MG63 (cell line): ENCODE measurements at regions not wholly inside any gene's neighbourhood (a gene's known extent, or its start where the extent isn't known, plus 50 kb on each side); places are given as distances from the start of the nearest gene placed in this dataset.
A peak's percentile ranks its signal among the peaks of the same experiment; 100 is the strongest.
"Not testable (repeated sequence)": the region's sequence is repeated elsewhere in the genome, so short reads cannot be mapped to it uniquely, and the experiment has no call there.

Source experiments
- DNase-seq: peaks from one replicate; pipeline ENCODE4 v3.0.0-alpha.2; 2020
- H3K27me3 ChIP-seq: fragments of 250-450 bp; sonication (Bioruptor Pico); 2 replicates; pipeline ENCODE4 v1.5.1; 2020; ENCODE audit warnings: mild to moderate bottlenecking, moderate library complexity
- H3K36me3 ChIP-seq: fragments of 250-450 bp; sonication (Bioruptor Pico); 2 replicates; pipeline ENCODE4 v1.5.1; 2020; ENCODE audit warnings: mild to moderate bottlenecking, moderate library complexity
- H3K4me3 ChIP-seq: fragments of 250-450 bp; sonication (Bioruptor Pico); 2 replicates; pipeline ENCODE4 v1.5.1; 2020; ENCODE audit warnings: mild to moderate bottlenecking, moderate library complexity
- H3K9me3 ChIP-seq: fragments of 250-450 bp; sonication (Bioruptor Pico); 2 replicates; pipeline ENCODE4 v1.5.1; 2020; ENCODE audit warnings: mild to moderate bottlenecking, moderate library complexity

DNA sequence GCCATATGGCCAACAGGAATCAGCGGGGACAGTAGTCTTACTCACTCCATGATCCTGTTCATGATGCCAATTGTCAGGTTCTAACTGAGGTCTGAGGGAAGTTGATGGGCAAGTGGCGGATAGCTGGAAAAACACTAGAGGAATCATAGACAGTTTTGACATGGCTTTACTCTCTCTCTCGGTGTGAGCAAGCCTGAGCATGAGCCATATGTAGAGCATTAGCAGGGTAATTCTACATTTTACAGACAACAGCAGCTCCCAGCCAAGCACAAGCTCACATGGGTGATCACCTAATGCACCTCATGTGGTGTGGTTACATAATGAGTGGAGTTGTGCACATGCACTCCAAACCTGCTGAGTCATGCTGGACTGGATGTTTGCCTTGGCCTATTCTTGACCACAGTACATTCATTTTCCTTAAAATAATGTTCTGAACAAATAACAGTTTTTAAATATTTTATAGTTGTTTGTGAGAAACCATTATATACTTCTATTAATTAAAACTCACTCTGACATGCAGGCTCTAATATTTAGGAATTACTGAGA is 429.2 kb downstream of the GPAT3 start:
- no peak overlapping the region for H3K4me3 ChIP-seq
- no peaks in the 10 kb centered on the region for H3K36me3 ChIP-seq
- DNase-seq, result peak; percentile 26
- H3K9me3 ChIP-seq, result no peaks in the 10 kb centered on the region
- no peaks in the 10 kb centered on the region for H3K27me3 ChIP-seq

- Histone ChIP-seq H3K4me3 (no peak overlapping the region), H3K9me3 (no peaks in the 10 kb centered on the region), H3K36me3 (no peaks in the 10 kb centered on the region), H3K27me3 (no peaks in the 10 kb centered on the region)
- no peak for DNase-seq
These were observed 426.6 kb downstream of the GPAT3 start for GRCh38 chr4:83962492-83962891.

GRCh38 chr4:83961575-83961974 is 425.7 kb downstream of the GPAT3 start:
- H3K4me3 ChIP-seq, result no peak overlapping the region
- H3K36me3 ChIP-seq, result no peaks in the 10 kb centered on the region
- no peaks in the 10 kb centered on the region for H3K9me3 ChIP-seq
- no peak for DNase-seq
- no peaks in the 10 kb centered on the region for H3K27me3 ChIP-seq

DNA sequence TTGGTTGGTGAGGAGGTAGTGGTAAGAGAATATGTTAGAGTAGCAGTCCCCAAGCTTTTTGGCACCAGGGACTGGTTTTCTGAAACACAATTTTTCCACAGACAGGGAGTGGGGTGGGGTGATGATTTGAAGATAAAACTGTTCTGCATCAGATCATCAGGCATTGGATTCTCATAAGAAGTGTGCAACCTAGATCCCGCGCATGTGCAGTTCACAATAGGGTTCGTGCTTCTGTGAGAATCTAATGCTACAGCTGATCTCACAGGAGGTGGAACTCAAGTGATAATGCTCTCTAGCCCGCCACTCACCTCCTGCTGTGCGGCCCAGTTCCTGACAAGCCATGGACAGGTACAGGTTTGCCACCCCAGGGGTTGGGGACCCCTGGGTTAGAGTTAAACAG is 423.3 kb downstream of the GPAT3 start:
- Histone ChIP-seq H3K9me3 (no peaks in the 10 kb centered on the region), H3K27me3 (no peaks in the 10 kb centered on the region), H3K36me3 (no peaks in the 10 kb centered on the region), H3K4me3 (no peak overlapping the region)
- DNase-seq, result no peak

DNA sequence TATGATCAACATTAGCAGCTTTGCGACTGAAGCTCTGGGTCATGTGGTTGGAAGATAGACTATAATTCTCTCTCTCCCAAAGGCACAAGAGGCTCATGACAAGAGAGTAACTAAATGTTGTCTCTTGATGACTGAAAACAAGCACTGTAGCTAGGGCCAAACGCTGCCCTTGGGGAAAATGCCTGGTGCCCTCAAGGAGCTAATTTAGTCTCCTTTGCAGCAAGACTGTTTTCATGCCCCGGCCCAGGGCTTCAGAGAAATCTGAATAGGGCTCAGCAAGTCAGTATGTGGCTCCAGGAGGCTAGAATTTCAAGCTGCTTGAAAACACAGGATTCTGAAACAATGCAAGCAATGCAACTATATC is 411.9 kb downstream of the GPAT3 start:
- no peaks in the 10 kb centered on the region for H3K36me3 ChIP-seq
- H3K9me3 ChIP-seq, result no peaks in the 10 kb centered on the region
- DNase-seq, result no peak
- no peak overlapping the region for H3K4me3 ChIP-seq
- no peaks in the 10 kb centered on the region for H3K27me3 ChIP-seq

GRCh38 chr4:83947125-83947829 is 411.4 kb downstream of the GPAT3 start:
- Histone ChIP-seq H3K27me3 (no peaks in the 10 kb centered on the region), H3K9me3 (no peaks in the 10 kb centered on the region)
- no peak for DNase-seq

DNA sequence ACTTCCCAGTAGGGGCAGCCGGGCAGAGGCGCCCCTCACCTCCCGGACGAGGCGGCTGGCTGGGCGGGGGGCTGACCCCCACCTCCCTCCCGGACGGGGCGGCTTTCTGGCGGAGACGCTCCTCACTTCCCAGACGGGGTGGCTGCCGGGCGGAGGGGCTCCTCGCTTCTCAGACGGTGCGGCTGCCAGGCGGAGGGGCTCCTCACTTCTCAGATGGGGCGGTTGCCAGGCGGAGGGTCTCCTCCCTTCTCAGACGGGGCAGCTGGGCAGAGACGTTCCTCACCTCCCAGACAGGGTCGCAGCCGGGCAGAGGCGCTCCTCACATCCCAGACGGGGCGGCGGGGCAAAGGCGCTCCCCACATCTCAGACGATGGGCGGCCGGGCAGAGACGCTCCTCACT is 407.8 kb downstream of the GPAT3 start:
- H3K9me3 ChIP-seq, H3K4me3 ChIP-seq, H3K36me3 ChIP-seq, H3K27me3 ChIP-seq, DNase-seq: not testable (repeated sequence)

More at GRCh38 chr4:83947125-83947829, 411.4 kb downstream of the GPAT3 start:
- Histone ChIP-seq H3K36me3 (no peaks in the 10 kb centered on the region), H3K4me3 (no peak overlapping the region)

DNA sequence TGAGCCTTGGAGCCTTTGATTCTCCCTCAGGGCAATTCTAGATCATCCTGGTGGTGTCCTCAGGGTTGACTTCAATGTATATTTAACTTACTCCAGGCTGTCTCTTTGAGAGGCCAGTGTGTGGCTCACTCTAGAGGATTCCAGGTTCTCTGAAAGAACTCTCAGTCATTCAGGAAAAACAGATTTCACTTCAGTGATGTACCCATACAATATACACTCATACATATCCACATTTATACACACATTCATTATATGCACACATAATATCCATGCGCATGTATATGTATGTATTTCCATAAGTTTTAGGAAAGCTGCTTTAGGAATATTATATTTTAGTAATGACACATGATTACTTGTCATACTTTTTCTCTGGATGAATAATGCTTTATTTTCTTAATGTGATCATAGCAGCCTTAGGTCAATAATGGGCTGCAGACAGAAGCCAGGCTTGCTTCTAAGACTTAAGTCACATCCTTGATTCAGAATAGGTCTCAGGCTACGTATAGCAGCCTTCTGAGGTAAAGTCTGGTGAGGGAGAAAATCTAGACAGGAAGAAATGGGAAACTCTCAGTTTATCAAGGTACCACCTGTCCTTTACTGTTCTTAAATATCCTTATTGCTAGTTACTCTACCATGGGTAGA is 397.0 kb downstream of the GPAT3 start:
- no peak for DNase-seq
- H3K36me3 ChIP-seq, result no peaks in the 10 kb centered on the region
- H3K4me3 ChIP-seq, result no peak overlapping the region
- no peaks in the 10 kb centered on the region for H3K9me3 ChIP-seq
- H3K27me3 ChIP-seq, result no peaks in the 10 kb centered on the region

GRCh38 chr4:83931659-83932438 is 395.9 kb downstream of the GPAT3 start:
- H3K4me3 ChIP-seq, result no peak overlapping the region
- no peaks in the 10 kb centered on the region for H3K9me3 ChIP-seq
- no peak for DNase-seq
- H3K27me3 ChIP-seq, result no peaks in the 10 kb centered on the region
- H3K36me3 ChIP-seq, result no peaks in the 10 kb centered on the region

DNA sequence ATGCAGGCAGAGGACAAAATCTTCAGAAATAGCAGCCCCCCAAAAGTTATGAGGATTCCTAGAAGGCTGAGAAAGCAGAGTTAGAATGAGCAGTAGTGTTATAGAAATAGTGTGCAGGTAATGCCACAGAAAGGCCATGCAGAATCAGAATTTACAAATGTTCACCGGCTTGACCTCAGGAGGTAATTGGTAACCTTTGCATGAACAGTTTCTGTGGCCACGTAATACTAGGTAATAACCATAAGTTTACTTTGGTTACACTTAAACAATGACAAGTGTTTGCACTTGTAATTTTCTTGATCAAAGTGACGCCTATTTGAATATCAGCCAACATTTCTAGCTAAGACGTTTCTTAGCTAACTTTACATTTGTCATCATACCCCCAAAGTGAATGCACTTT is 393.6 kb downstream of the GPAT3 start:
- no peak for DNase-seq
- H3K27me3 ChIP-seq, result no peaks in the 10 kb centered on the region
- H3K9me3 ChIP-seq, result no peaks in the 10 kb centered on the region
- H3K36me3 ChIP-seq, result no peaks in the 10 kb centered on the region
- H3K4me3 ChIP-seq, result no peak overlapping the region

DNA sequence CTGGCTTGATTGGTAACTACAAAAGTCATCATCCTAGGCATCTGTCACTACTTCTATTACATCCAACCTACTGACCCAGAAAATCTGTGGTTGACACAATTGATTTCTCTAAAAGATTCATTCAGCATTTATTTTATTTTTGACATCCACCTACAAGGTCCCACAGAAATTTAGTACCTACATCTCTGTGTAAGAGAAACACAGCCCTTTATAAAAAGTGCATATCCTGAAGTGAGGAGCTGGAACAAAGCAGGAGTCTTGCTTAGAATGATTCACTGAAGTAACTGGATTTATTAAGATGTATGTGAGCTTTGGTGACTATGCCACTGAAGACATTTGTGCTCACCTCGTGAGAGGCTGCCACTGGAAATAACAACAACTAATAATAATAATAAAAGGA is 391.0 kb downstream of the GPAT3 start:
- Histone ChIP-seq H3K4me3 (no peak overlapping the region), H3K36me3 (no peaks in the 10 kb centered on the region), H3K9me3 (no peaks in the 10 kb centered on the region), H3K27me3 (no peaks in the 10 kb centered on the region)
- no peak for DNase-seq

DNA sequence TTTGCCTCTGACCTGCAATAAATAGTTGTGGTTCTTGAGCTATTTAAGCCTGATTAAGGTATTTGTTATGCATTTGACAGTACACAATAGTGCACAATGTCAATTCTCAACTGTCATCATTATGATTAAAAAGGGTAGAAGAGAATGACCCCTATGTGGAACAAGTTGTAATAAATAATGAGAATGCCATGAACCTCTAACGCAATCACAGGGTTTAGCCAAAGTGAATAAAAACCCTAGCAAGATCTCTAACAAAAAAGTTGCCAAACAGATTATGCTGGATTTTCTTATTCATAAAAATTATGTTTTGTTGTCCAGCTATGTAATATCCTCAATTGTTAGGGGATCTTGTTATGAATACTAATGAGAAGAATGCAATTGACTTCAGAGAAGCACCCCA is 387.4 kb downstream of the GPAT3 start:
- Histone ChIP-seq H3K27me3 (no peaks in the 10 kb centered on the region), H3K4me3 (no peak overlapping the region), H3K36me3 (no peaks in the 10 kb centered on the region), H3K9me3 (no peaks in the 10 kb centered on the region)
- no peak for DNase-seq

DNA sequence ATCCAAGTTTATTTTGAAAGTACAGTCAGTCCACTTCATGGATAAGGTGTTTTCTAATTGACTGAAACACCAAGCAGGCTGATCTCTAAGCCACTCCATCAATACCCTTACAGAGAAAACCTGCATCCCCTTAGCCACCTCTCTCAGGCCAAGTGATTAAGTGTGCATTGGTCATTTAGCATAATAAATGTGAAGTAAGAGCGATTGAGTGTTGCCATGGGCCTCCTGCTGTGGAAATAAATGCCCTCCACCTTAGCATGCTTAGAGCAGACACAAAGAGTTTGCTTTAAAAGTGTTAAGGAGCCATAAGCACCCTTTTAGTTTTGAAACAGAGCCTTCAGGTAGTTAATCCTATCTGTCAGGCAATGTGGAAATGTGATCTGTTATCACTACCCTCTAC is 386.5 kb downstream of the GPAT3 start:
- Histone ChIP-seq H3K36me3 (no peaks in the 10 kb centered on the region), H3K4me3 (no peak overlapping the region), H3K27me3 (no peaks in the 10 kb centered on the region), H3K9me3 (no peaks in the 10 kb centered on the region)
- no peak for DNase-seq

GRCh38 chr4:83921124-83921523 is 385.2 kb downstream of the GPAT3 start:
- no peak for DNase-seq
- no peaks in the 10 kb centered on the region for H3K27me3 ChIP-seq
- H3K4me3 ChIP-seq, result no peak overlapping the region
- H3K36me3 ChIP-seq, result no peaks in the 10 kb centered on the region
- no peaks in the 10 kb centered on the region for H3K9me3 ChIP-seq

DNA sequence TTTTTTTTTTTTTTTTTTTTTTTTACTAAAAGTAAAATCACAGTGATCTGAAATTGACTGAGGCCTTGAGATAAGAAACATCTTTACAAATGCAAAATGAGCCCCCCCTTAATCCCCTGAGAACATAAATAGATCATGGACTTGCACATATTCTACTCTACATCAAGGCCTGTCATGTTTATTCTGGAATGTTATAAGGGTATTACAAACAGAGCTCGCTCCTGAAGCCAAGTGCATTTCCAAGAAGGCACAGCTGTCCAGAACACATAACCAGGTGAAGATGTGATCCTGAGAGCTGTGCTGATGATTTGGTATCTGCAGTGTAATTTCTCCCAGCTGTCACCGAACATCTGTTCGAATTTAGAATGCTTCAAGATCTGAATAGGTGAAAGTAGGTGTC is 384.5 kb downstream of the GPAT3 start:
- no peak for DNase-seq

DNA sequence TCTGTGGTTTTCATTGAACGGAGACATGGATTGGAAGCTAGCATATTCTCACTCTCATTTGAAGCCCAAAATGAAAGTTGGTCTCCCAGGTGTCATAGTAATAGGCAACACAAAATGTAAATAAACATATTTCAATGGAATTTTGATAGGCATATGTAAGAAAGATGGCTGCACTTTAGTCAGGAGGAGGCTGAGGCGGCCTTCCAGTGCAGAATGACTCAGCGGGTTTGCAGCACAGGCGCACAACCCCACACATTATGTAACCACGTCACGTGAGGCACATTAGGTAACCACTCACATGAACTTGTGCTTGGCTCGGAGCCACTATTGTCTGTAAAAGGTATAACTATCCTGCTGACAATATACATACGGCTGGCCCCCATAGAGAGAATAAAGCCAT is 381.7 kb downstream of the GPAT3 start:
- Histone ChIP-seq H3K36me3 (no peaks in the 10 kb centered on the region), H3K27me3 (no peaks in the 10 kb centered on the region), H3K9me3 (no peaks in the 10 kb centered on the region), H3K4me3 (no peak overlapping the region)
- DNase-seq, result no peak

More for the DNA sequence above, 384.5 kb downstream of the GPAT3 start:
- H3K36me3 ChIP-seq, result no peaks in the 10 kb centered on the region
- H3K27me3 ChIP-seq, result no peaks in the 10 kb centered on the region
- no peak overlapping the region for H3K4me3 ChIP-seq
- no peaks in the 10 kb centered on the region for H3K9me3 ChIP-seq

GRCh38 chr4:83910693-83911092 is 374.8 kb downstream of the GPAT3 start:
- Histone ChIP-seq H3K27me3 (no peaks in the 10 kb centered on the region), H3K4me3 (no peak overlapping the region), H3K9me3 (no peaks in the 10 kb centered on the region), H3K36me3 (no peaks in the 10 kb centered on the region)
- DNase-seq, result no peak
